ENCODE measurements at regions not wholly inside any gene's neighbourhood (a gene's known extent, or its start where the extent isn't known, plus 50 kb on each side); places are given as distances from the start of the nearest gene placed in this dataset.
A peak's percentile ranks its signal among the peaks of the same experiment; 100 is the strongest.

DNA sequence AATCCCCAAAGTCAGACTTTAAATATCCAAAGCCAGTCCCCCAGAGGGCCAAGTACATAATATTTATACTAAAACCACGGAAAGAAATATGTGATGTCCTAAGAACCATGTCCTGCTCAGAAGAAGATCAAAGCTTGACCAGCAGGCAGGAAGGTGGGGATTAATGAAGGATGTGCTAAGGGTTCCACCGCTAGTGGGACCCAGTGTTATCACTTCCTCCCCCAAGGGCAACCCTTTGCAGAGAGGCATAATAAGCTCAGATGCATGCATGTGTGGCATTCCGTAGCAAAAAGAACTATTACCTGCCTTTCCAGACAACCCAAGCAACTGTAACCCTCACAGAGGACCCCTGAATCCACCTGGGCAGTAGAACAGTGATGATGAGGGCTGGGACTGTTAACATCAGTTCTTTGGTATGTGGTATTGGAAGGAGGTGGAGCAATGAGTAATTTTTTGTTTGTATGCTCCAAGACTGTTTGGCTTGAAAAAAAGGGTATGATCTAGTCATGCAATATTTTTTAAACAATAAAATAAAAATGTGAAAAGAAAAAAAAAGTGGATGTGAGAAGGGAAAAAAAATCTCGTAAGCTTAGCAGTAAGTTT, 71.7 kb upstream of the ETV6 start:
- no peak overlapping the region for H3K27ac ChIP-seq
- no peak for ATAC-seq
- DNase-seq: no peak
- no peak overlapping the region for H3K4me3 ChIP-seq
- intact Hi-C loops (cut with DNase I): no loop called here
- H3K27me3 ChIP-seq: no peaks in the 10 kb centered on the region
- no peaks in the 10 kb centered on the region for H3K36me3 ChIP-seq
- H3K4me1 ChIP-seq: peaks cover 9% of the 10 kb centered on the region
- H3K9me3 ChIP-seq: no peaks in the 10 kb centered on the region
- TF ChIP-seq, protein P1, sequence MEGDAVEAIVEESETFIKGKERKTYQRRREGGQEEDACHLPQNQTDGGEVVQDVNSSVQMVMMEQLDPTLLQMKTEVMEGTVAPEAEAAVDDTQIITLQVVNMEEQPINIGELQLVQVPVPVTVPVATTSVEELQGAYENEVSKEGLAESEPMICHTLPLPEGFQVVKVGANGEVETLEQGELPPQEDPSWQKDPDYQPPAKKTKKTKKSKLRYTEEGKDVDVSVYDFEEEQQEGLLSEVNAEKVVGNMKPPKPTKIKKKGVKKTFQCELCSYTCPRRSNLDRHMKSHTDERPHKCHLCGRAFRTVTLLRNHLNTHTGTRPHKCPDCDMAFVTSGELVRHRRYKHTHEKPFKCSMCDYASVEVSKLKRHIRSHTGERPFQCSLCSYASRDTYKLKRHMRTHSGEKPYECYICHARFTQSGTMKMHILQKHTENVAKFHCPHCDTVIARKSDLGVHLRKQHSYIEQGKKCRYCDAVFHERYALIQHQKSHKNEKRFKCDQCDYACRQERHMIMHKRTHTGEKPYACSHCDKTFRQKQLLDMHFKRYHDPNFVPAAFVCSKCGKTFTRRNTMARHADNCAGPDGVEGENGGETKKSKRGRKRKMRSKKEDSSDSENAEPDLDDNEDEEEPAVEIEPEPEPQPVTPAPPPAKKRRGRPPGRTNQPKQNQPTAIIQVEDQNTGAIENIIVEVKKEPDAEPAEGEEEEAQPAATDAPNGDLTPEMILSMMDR (IDR thresholded peaks at IDR 0.05): no peak

DNA sequence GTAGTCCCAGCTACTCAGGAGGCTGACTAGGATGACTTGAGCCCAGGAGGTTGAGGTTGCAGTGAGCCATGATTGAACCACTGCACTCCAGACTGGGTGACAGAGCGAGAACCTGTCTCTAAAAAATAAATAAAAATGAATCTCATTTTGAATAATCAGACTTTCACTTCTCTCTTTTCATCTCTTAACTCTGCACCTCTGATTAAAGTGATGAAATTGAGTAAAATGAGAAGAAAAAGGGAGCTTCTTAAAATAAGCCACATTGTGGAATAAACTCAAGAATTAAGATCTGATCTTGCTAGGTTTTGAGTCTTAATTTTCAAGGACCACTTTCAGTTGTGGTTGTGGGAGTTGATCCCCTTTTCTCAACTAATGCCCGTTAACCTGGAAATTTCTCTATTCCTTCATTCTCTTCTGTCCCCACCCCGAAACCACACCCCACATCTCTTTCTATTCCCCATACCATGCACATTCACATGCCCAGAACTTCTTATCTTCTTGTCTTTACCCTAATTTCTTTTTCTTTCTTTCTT, 70.9 kb upstream of the ETV6 start:
- Histone ChIP-seq H3K27ac (no peak overlapping the region), H3K27me3 (no peaks in the 10 kb centered on the region), H3K36me3 (no peaks in the 10 kb centered on the region), H3K4me1 (peaks cover 9% of the 10 kb centered on the region), H3K4me3 (no peak overlapping the region), H3K9me3 (no peaks in the 10 kb centered on the region)
- DNase-seq (no peak), ATAC-seq (no peak)
- TF ChIP-seq, protein P1 (IDR thresholded peaks at IDR 0.05): no peak
- intact Hi-C loops (cut with DNase I): no loop called here

DNA sequence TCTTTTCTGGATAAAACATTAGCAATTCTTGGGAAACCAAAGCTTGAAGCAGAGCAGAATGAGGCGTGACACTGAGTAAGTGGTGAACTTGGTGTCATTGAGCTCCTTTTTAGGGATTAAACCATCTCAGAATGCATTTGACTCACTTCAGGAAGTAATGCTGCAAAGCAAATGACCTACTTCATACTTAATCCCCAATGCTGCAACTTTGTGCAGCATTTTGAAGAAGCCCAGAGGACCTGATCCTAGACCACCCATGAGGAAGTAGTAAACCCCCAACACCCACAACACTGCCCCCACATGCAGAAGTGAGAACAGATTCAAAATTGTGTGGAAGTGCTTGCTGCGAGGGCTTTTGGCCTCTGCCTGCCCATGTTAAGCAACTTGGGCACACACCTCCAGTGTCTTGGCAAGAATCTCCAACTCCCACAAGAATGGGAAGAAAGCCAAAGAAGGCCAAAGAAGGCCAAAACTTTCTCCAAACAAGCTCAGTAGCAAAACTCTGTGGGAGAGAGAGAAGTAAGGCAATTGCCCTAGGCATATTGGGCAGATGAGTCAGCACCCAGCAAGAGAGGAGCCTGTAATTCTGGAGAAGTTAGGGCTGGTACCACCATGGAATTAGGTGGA, 69.2 kb upstream of the ETV6 start:
- intact Hi-C loops (cut with DNase I): loop anchor here (5.0 kb wide), 1 partner anchor 447 kb away; no protein-coding TSS in a partner anchor
- DNase-seq (peak; percentile 66), ATAC-seq (peak; percentile 90)
- no peak overlapping the region for H3K27ac ChIP-seq
- H3K4me1 ChIP-seq: peaks cover 9% of the 10 kb centered on the region
- H3K9me3 ChIP-seq: no peaks in the 10 kb centered on the region
- no peak overlapping the region for H3K4me3 ChIP-seq
- H3K27me3 ChIP-seq: no peaks in the 10 kb centered on the region
- no peaks in the 10 kb centered on the region for H3K36me3 ChIP-seq
- TF ChIP-seq, protein P1 (IDR thresholded peaks at IDR 0.05): no peak

DNA sequence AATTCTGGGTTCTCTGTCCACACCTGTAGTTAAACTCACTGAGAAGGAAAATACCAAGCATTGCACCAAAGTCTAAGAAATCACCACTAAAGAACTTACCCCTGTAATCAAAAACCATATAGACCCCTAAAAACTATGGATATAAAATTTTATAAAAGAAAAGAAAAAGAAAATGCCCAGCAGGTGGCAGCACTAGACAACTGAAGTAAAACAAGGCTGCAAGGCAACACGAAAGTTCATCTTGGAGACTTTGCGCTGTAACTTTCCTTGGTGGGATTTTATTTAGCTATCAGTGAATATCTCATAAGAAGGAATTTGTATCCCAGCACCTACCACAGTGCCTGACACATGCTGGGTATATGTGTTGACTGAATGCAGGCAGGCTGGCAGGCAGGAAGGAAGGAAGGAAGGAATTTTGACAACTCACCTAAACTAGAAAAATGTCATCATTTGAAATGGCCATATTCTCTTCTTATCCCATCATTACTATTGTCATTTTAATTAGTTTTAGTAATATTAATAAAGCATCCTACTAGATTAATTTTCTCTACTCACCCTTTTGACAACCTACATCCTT, 68.2 kb upstream of the ETV6 start:
- peaks cover 9% of the 10 kb centered on the region for H3K4me1 ChIP-seq
- ATAC-seq (peak; percentile 33), DNase-seq (no peak)
- TF ChIP-seq, protein P1 (IDR thresholded peaks at IDR 0.05): peak; percentile 64
- H3K9me3 ChIP-seq: no peaks in the 10 kb centered on the region
- H3K36me3 ChIP-seq: no peaks in the 10 kb centered on the region
- intact Hi-C loops (cut with DNase I): loop anchor here (5.0 kb wide), 1 partner anchor 446 kb away; no protein-coding TSS in a partner anchor
- H3K27ac ChIP-seq: no peak overlapping the region
- H3K4me3 ChIP-seq: no peak overlapping the region
- no peaks in the 10 kb centered on the region for H3K27me3 ChIP-seq

DNA sequence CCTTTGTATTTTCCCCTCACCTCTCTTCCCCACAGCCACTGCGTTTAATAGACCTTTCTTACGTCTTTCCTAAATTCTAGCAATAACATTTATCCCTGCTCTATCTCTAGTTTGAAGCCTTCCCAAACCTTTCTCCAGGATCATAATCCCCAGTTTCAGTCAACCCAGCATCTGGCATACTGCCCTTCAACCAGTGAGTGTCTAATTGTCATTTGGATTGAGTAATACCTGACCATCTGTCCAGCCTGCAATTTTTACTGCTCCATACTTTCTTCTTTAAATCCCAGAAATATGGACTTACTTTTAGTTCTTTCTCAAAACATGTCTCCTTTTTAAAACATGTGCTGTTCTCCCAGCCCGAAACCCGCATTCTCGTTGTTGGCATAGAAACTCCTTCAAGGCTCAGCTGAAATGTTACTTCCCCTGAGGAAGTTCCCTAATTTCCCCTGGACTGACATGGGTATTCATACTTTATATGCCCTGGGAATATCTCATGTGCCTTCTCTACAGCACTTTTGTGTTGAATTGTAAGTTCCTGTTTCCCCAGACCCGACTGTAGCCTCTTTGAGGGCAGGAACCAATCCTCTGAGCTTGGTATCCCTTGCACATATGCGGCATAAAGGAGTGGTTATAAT, 65.1 kb upstream of the ETV6 start:
- no peak overlapping the region for H3K27ac ChIP-seq
- no peaks in the 10 kb centered on the region for H3K9me3 ChIP-seq
- no peak overlapping the region for H3K4me3 ChIP-seq
- TF ChIP-seq, protein P1 (IDR thresholded peaks at IDR 0.05): no peak
- DNase-seq (no peak), ATAC-seq (peak; percentile 48)
- no peaks in the 10 kb centered on the region for H3K36me3 ChIP-seq
- peaks cover 9% of the 10 kb centered on the region for H3K4me1 ChIP-seq
- intact Hi-C loops (cut with DNase I): loop anchor here (5.0 kb wide), 1 partner anchor 443 kb away; no protein-coding TSS in a partner anchor
- no peaks in the 10 kb centered on the region for H3K27me3 ChIP-seq
